Left kidney (tissue), 1 donor: ENCODE measurements at regions not wholly inside any gene's neighbourhood (a gene's known extent, or its start where the extent isn't known, plus 50 kb on each side); places are given as distances from the start of the nearest gene placed in this dataset.
"Not testable (repeated sequence)": the region's sequence is repeated elsewhere in the genome, so short reads cannot be mapped to it uniquely, and the experiment has no call there.

Experiments used
- DNase-seq: peaks from one replicate; pipeline ENCODE4 v3.0.0-alpha.2; 2013

DNA sequence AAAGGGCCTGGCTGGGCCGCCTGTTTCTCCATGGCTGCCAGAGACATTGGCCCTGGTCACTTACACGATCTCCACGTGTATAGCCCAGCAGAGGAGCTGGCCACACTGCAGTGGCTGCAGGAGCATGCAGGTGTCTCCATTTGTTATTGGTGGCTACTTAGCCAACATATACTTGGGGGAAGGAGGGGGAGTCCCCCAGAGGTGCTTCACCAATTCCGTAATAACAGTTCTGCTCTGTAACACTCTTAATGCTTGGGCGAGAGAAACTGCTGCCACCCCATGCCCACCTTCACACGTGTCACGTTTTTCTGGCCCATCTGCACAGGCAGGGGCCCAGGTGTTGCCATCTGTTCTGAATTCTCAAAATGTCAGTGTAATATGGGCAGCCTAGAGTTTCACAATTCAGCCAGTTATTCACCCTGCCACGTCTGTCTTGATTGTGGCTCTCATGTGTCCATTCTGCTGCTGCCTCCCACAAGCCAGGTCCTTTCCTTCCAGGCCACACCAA is 353.5 kb downstream of the BCL2L11 start:
- DNase-seq, result not testable (repeated sequence)

DNA sequence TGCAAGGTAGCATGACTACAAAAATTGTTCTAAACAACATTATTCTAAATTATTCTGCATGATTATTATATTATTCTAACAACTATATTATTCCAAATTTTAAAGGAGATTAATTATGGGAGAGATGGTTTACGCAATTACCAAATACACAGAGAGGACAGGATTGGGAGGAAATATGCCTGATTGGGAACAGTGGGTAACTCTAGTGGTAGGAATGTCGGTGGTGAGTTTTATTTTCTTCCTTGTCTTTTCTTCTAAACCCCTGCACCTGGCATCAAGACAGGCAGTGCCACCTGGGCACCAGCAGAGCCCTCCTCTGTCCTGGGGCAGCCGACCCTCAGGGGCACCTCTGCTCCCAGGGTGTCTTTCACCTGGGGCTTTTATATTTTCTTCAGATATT is 357.6 kb downstream of the BCL2L11 start:
- not testable (repeated sequence) for DNase-seq

GRCh38 chr2:111478871-111479318 is 358.2 kb downstream of the BCL2L11 start:
- DNase-seq, result not testable (repeated sequence)

GRCh38 chr2:111480016-111480625 is 359.4 kb downstream of the BCL2L11 start:
- DNase-seq, result not testable (repeated sequence)

GRCh38 chr2:111480633-111481032 is 359.9 kb downstream of the BCL2L11 start:
- DNase-seq, result not testable (repeated sequence)

- DNase-seq, result not testable (repeated sequence)
These were observed 360.5 kb downstream of the BCL2L11 start for GRCh38 chr2:111481219-111481618.

GRCh38 chr2:111482987-111483679 is 362.4 kb downstream of the BCL2L11 start:
- not testable (repeated sequence) for DNase-seq

DNA sequence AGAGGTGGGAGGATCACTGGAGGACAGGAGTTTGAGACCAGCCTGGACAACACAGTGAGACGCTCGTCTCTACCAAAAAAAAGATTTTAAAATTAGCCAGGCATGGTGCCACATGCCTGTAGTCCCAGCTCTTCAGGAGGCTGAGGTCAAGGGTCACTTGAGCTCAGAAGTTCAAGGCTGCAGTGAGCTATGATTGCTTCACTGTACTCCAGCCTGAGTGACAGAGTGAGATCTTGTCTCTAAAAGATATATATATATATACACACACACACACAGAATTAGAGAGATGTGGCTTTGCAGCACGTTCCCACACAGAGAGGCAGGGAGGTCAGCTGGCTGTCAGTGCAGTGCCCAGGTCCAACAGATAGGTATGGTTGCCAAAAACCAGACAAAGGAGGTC is 363.4 kb downstream of the BCL2L11 start:
- DNase-seq, result not testable (repeated sequence)

- DNase-seq, result not testable (repeated sequence)
These were observed 365.2 kb downstream of the BCL2L11 start for GRCh38 chr2:111485895-111486294.

GRCh38 chr2:111488451-111488850 is 367.7 kb downstream of the BCL2L11 start:
- not testable (repeated sequence) for DNase-seq

DNA sequence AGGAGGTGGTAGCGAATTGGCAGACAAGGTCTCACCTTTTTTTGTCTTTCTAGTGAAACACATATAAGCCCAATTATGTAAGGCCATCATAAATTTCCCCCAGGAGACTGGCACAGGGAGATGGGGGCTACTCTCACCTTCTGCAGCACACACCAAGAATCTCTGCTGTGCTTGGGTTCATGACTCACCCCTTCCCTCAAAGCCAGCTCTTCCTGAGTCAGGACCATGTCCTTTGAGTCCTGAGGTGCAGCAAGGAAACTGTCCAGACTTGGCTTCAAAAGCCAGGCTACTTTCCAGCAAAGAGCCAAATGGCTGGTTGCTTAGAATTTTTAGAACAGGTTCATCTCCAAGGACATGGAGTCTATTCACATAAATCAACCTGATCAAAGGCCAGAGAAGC is 368.7 kb downstream of the BCL2L11 start:
- DNase-seq, result not testable (repeated sequence)

- not testable (repeated sequence) for DNase-seq
These were observed 370.5 kb downstream of the BCL2L11 start for GRCh38 chr2:111491181-111491580.

GRCh38 chr2:111491614-111492013 is 370.9 kb downstream of the BCL2L11 start:
- DNase-seq, result not testable (repeated sequence)

DNA sequence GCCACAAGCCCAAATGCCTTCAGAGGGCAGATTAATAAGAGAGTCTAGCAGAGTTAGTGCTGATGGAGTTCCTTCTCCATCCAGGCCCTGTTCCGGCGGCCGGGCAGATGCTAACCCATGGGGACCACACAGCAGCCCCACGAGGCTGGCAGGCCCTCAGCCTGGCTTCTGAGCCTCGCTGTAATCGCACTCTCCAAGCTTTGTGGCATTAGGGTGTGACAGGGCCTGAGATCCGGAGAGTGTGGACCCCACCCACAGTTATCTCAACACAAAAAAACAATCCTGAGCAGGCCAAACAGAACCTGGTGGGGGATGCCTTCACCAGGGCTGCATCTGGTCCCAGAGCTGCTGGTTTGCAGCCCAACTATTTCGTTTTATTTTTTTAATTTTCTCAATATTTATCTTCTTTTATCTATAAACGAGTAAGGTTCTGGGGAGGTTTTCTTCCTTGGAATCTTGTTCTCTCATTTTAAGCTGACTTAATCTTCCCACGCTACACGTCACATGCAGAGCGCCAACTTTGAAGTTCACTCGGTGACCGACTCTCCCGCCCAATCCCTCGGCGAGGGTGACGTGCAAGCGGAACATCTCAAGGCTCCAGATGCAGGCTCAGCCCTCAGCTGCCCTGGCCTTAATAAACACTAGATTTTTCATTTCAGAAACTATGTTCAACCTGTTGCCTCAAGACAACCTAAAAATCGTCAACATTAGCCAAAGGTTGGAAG is 372.4 kb downstream of the BCL2L11 start:
- not testable (repeated sequence) for DNase-seq

- DNase-seq, result not testable (repeated sequence)
These were observed 373.0 kb downstream of the BCL2L11 start for GRCh38 chr2:111493720-111494078.

GRCh38 chr2:111494288-111494980 is 373.7 kb downstream of the BCL2L11 start:
- not testable (repeated sequence) for DNase-seq

GRCh38 chr2:111494981-111495315 is 374.2 kb downstream of the BCL2L11 start:
- DNase-seq, result not testable (repeated sequence)

- not testable (repeated sequence) for DNase-seq
These were observed 374.9 kb downstream of the BCL2L11 start for GRCh38 chr2:111495636-111496035.

DNA sequence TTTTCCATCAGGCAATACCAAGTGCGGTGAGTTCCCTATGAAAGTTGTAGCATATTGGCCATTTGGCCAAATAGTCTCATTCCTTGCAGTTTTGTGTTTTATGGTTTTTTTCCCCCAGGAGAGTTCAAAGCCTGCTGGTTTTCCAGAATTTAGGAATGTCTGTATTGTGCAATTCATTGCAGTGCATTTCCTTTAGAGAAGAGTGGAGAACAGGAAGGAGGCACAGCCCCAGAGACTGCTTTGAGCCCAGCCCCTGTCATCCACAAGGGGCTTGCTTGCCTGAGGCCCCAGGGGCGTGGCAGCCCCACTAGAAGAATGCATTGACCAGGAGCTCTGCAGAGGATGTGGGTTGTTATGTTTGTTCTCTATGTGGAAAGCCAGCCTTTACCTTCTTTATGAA is 375.5 kb downstream of the BCL2L11 start:
- DNase-seq, result not testable (repeated sequence)

GRCh38 chr2:111496860-111497259 is 376.1 kb downstream of the BCL2L11 start:
- DNase-seq, result not testable (repeated sequence)

DNA sequence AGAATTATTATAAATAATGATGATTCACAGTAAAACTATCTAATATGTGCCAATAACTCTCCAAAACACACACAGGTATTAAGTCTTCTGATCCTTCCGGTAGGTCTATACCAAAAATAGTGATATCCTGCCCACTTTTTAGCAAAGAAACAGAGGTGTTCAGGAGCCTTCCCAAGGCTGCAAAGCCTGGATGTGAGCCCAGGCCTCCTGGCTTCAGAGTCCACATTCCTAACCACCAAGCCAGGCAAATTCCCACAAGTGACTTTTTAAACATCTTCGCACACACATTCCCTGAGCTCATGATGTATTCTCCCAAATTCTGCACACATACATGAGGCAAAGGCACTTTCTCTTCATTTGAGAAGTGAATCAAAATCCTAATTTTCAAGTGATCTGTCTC is 376.6 kb downstream of the BCL2L11 start:
- not testable (repeated sequence) for DNase-seq

GRCh38 chr2:111500536-111501062 is 379.9 kb downstream of the BCL2L11 start:
- not testable (repeated sequence) for DNase-seq
